ENCODE measurements at regions not wholly inside any gene's neighbourhood (a gene's known extent, or its start where the extent isn't known, plus 50 kb on each side); places are given as distances from the start of the nearest gene placed in this dataset.

- Mint-ChIP-seq H3K27me3 (peaks cover under 1% of the 10 kb centered on the region), H3K9me3 (no peaks in the 10 kb centered on the region), H3K4me3 (peak overlapping the region; percentile 2), H3K36me3 (ENCODE audit: low read depth) (no peaks in the 10 kb centered on the region), H3K27ac (peak overlapping the region; percentile 1), H3K4me1 (peaks cover 19% of the 10 kb centered on the region)
- DNase-seq (no peak), ATAC-seq (ENCODE audit: low read depth) (peak; percentile 87)
- POLR2A ChIA-PET: interaction anchor here (1.3 to 2.1 kb wide), 2 partner anchors 114 to 116 kb away, joined by 3 to 9 read pairs; partner anchors contain the start of gene PHLDA1
- intact Hi-C loops (cut with micrococcal nuclease): loop anchor here (1.0 to 10.0 kb wide), 3 partner anchors 61 to 392 kb away; partner anchors contain the start of gene PHLDA1
- no peak for TF ChIP-seq CTCF (IDR thresholded peaks at IDR 0.05)
- CTCF ChIA-PET: no interaction called here
Measured at GRCh38 chr12:75917083-75917482, 114.5 kb downstream of the PHLDA1 start.

GRCh38 chr12:75913502-75914351 is 117.8 kb downstream of the PHLDA1 start:
- H3K27ac Mint-ChIP-seq: no peak overlapping the region
- ChIA-PET POLR2A (no interaction called here), CTCF (no interaction called here)
- H3K36me3 Mint-ChIP-seq (ENCODE audit: low read depth): no peaks in the 10 kb centered on the region
- no peak overlapping the region for H3K4me3 Mint-ChIP-seq
- H3K4me1 Mint-ChIP-seq: peaks cover 19% of the 10 kb centered on the region
- intact Hi-C loops (cut with micrococcal nuclease): loop anchor here (10.0 kb wide), 1 partner anchor 389 kb away; no protein-coding TSS in a partner anchor
- peaks cover 7% of the 10 kb centered on the region for H3K27me3 Mint-ChIP-seq
- TF ChIP-seq CTCF (IDR thresholded peaks at IDR 0.05): no peak
- no peaks in the 10 kb centered on the region for H3K9me3 Mint-ChIP-seq
- no peak for ATAC-seq (ENCODE audit: low read depth)
- DNase-seq: no peak

- no peaks in the 10 kb centered on the region for H3K9me3 Mint-ChIP-seq
- intact Hi-C loops (cut with micrococcal nuclease): loop anchor here (10.0 kb wide), 1 partner anchor 385 kb away; no protein-coding TSS in a partner anchor
- no peak for DNase-seq
- ChIA-PET POLR2A (no interaction called here), CTCF (no interaction called here)
- no peaks in the 10 kb centered on the region for H3K36me3 Mint-ChIP-seq (ENCODE audit: low read depth)
- no peak for ATAC-seq (ENCODE audit: low read depth)
- TF ChIP-seq CTCF (IDR thresholded peaks at IDR 0.05): no peak
- H3K4me1 Mint-ChIP-seq: no peaks in the 10 kb centered on the region
- peaks cover 14% of the 10 kb centered on the region for H3K27me3 Mint-ChIP-seq
- H3K27ac Mint-ChIP-seq: no peak overlapping the region
- no peak overlapping the region for H3K4me3 Mint-ChIP-seq
Measured at GRCh38 chr12:75909714-75910656, 121.6 kb downstream of the PHLDA1 start.

- POLR2A ChIA-PET: no interaction called here
- ATAC-seq (ENCODE audit: low read depth) (no peak), DNase-seq (no peak)
- Mint-ChIP-seq H3K4me1 (no peaks in the 10 kb centered on the region), H3K4me3 (no peak overlapping the region), H3K27me3 (peaks cover 14% of the 10 kb centered on the region), H3K9me3 (no peaks in the 10 kb centered on the region), H3K27ac (no peak overlapping the region), H3K36me3 (ENCODE audit: low read depth) (no peaks in the 10 kb centered on the region)
- intact Hi-C loops (cut with micrococcal nuclease): no loop called here
- CTCF ChIA-PET: no interaction called here
- no peak for TF ChIP-seq CTCF (IDR thresholded peaks at IDR 0.05)
Measured at GRCh38 chr12:75908961-75909605, 122.5 kb downstream of the PHLDA1 start.
